ENCODE measurements at regions not wholly inside any gene's neighbourhood (a gene's known extent, or its start where the extent isn't known, plus 50 kb on each side); places are given as distances from the start of the nearest gene placed in this dataset.

- no peaks in the 10 kb centered on the region for H3K36me3 ChIP-seq (ENCODE audit: control insufficient read depth, insufficient read depth, low read length)
- DNase-seq (ENCODE audit: low read depth): peak; percentile 42
- FAIRE-seq: no peak
- TF ChIP-seq CTCF (IDR thresholded peaks at IDR 0.05; ENCODE audit: insufficient read depth, low read length, severe bottlenecking): no peak
- no peak overlapping the region for H3K4me3 ChIP-seq (ENCODE audit: low read depth, low read length)
- H3K27me3 ChIP-seq (ENCODE audit: control insufficient read depth, insufficient read depth, low read length): no peaks in the 10 kb centered on the region
Measured at GRCh38 chr12:28795311-28795710, 353.8 kb upstream of the FAR2 start.

GRCh38 chr12:28799348-28799747 is 349.7 kb upstream of the FAR2 start:
- DNase-seq (ENCODE audit: low read depth) (no peak), FAIRE-seq (no peak)
- Histone ChIP-seq H3K4me3 (ENCODE audit: low read depth, low read length) (no peak overlapping the region), H3K27me3 (ENCODE audit: control insufficient read depth, insufficient read depth, low read length) (no peaks in the 10 kb centered on the region), H3K36me3 (ENCODE audit: control insufficient read depth, insufficient read depth, low read length) (no peaks in the 10 kb centered on the region)
- no peak for TF ChIP-seq CTCF (IDR thresholded peaks at IDR 0.05; ENCODE audit: insufficient read depth, low read length, severe bottlenecking)

GRCh38 chr12:28800129-28800528 is 348.9 kb upstream of the FAR2 start:
- FAIRE-seq: no peak

GRCh38 chr12:28802706-28803438 is 346.2 kb upstream of the FAR2 start:
- no peak for DNase-seq (ENCODE audit: low read depth)
- H3K36me3 ChIP-seq (ENCODE audit: control insufficient read depth, insufficient read depth, low read length): no peaks in the 10 kb centered on the region
- no peak for TF ChIP-seq CTCF (IDR thresholded peaks at IDR 0.05; ENCODE audit: insufficient read depth, low read length, severe bottlenecking)
- H3K27me3 ChIP-seq (ENCODE audit: control insufficient read depth, insufficient read depth, low read length): no peaks in the 10 kb centered on the region
- FAIRE-seq: no peak
- no peak overlapping the region for H3K4me3 ChIP-seq (ENCODE audit: low read depth, low read length)

More at GRCh38 chr12:28800129-28800528, 348.9 kb upstream of the FAR2 start:
- H3K36me3 ChIP-seq (ENCODE audit: control insufficient read depth, insufficient read depth, low read length): no peaks in the 10 kb centered on the region
- H3K4me3 ChIP-seq (ENCODE audit: low read depth, low read length): no peak overlapping the region
- TF ChIP-seq CTCF (IDR thresholded peaks at IDR 0.05; ENCODE audit: insufficient read depth, low read length, severe bottlenecking): no peak
- no peak for DNase-seq (ENCODE audit: low read depth)
- H3K27me3 ChIP-seq (ENCODE audit: control insufficient read depth, insufficient read depth, low read length): no peaks in the 10 kb centered on the region

GRCh38 chr12:28807535-28807934 is 341.5 kb upstream of the FAR2 start:
- no peak for DNase-seq (ENCODE audit: low read depth)
- Histone ChIP-seq H3K27me3 (ENCODE audit: control insufficient read depth, insufficient read depth, low read length) (no peaks in the 10 kb centered on the region), H3K4me3 (ENCODE audit: low read depth, low read length) (no peak overlapping the region), H3K36me3 (ENCODE audit: control insufficient read depth, insufficient read depth, low read length) (no peaks in the 10 kb centered on the region)
- no peak for TF ChIP-seq CTCF (IDR thresholded peaks at IDR 0.05; ENCODE audit: insufficient read depth, low read length, severe bottlenecking)
- no peak for FAIRE-seq

GRCh38 chr12:28811457-28811856 is 337.6 kb upstream of the FAR2 start:
- Histone ChIP-seq H3K27me3 (ENCODE audit: control insufficient read depth, insufficient read depth, low read length) (no peaks in the 10 kb centered on the region), H3K4me3 (ENCODE audit: low read depth, low read length) (no peak overlapping the region), H3K36me3 (ENCODE audit: control insufficient read depth, insufficient read depth, low read length) (no peaks in the 10 kb centered on the region)
- TF ChIP-seq CTCF (IDR thresholded peaks at IDR 0.05; ENCODE audit: insufficient read depth, low read length, severe bottlenecking): no peak
- no peak for DNase-seq (ENCODE audit: low read depth)
- FAIRE-seq: no peak

Data from bronchial epithelial cell (primary cell).